B cell (primary cell): ENCODE measurements at regions not wholly inside any gene's neighbourhood (a gene's known extent, or its start where the extent isn't known, plus 50 kb on each side); places are given as distances from the start of the nearest gene placed in this dataset.

Source experiments
- ATAC-seq: fragments of 200-7000 bp; cut with Tn5 transposase; one replicate; pipeline ENCODE4 v1.10.0; 2021; ENCODE audit warnings: low read depth, mild to moderate bottlenecking, moderate number of reproducible peaks, moderate library complexity
- CTCF ChIA-PET: fragments of 350-600 bp; sonication (Branson Sonifier 250); formaldehyde crosslinking; loops from one replicate; lab custom pipeline; 2021; ENCODE audit warnings: antibody characterized with exemption, inconsistent platforms; lab: Charles Lee
- POLR2A ChIA-PET: fragments of 350-600 bp; sonication (Branson Sonifier 250); formaldehyde crosslinking; loops from one replicate; lab custom pipeline; 2021; ENCODE audit warnings: antibody characterized with exemption; lab: Charles Lee
- DNase-seq: peaks from one replicate; pipeline ENCODE4 v3.0.0; 2013
- H2AFZ ChIP-seq: 2 replicates; pipeline ENCODE4 v1.6.1; 2012; ENCODE audit warnings: mild to moderate bottlenecking, low read depth, low read length; ENCODE audit not compliant: insufficient read depth, poor library complexity, severe bottlenecking
- H3K27ac ChIP-seq, 2 donors: 1 replicate in 1 of 2; 2 replicates in 1 of 2; pipeline ENCODE4 v1.5.1; 2012 to 2013; ENCODE audit warnings: low read length in 2 of 2, mild to moderate bottlenecking in 2 of 2, moderate library complexity in 1 of 2
- H3K27me3 ChIP-seq, 4 experiments: fragments of 200-600 bp in 1 of 4; sonication (generic) in 1 of 4; replicated peaks in 1 of 4; 1 replicate in 2 of 4; 2 replicates in 2 of 4; pipeline versions ENCODE4 v1.6.1 to v1.7.0; 2013 to 2016; ENCODE audit warnings: low read length in 3 of 4, mild to moderate bottlenecking in 2 of 4, mixed read lengths in 1 of 4, moderate library complexity in 1 of 4; ENCODE audit not compliant: insufficient read depth in 4 of 4, control insufficient read depth in 3 of 4; ENCODE audit errors: control extremely low read depth in 1 of 4
- H3K36me3 ChIP-seq, 2 experiments: replicated peaks in 1 of 2; 1 replicate in 1 of 2; 2 replicates in 1 of 2; pipeline versions ENCODE4 v1.6.1 to v1.7.1; 2013; ENCODE audit warnings: low read length in 1 of 2; ENCODE audit not compliant: insufficient read depth in 2 of 2, control insufficient read depth in 1 of 2; ENCODE audit errors: control extremely low read depth in 1 of 2, extremely low read depth in 1 of 2
- H3K4me1 ChIP-seq, 2 donors: fragments of 200-600 bp in 1 of 2; sonication (generic) in 1 of 2; 1 replicate in 1 of 2; 2 replicates in 1 of 2; pipeline versions ENCODE4 v1.5.1 to v1.6.1; 2013 to 2017; ENCODE audit warnings: low read length in 2 of 2; ENCODE audit not compliant: control insufficient read depth in 2 of 2, insufficient read depth in 2 of 2
- H3K4me2 ChIP-seq: replicated peaks from 2 replicates; pipeline ENCODE3; 2012; ENCODE audit warnings: mild to moderate bottlenecking, low read depth, low read length; ENCODE audit not compliant: poor library complexity, severe bottlenecking
- H3K4me3 ChIP-seq, 5 experiments: fragments of 200-600 bp in 1 of 5; sonication (generic) in 1 of 5; 1 replicate in 3 of 5; 2 replicates in 2 of 5; pipeline versions ENCODE4 v1.5.1 to v1.7.0; 2011 to 2016; ENCODE audit warnings: low read length in 4 of 5, mild to moderate bottlenecking in 4 of 5, low read depth in 2 of 5, control low read depth in 1 of 5, moderate library complexity in 1 of 5; ENCODE audit not compliant: insufficient read depth in 1 of 5; ENCODE audit errors: control extremely low read depth in 1 of 5, extremely low read depth in 1 of 5
- H3K79me2 ChIP-seq: fragments of 200-600 bp; sonication (generic); one replicate; pipeline ENCODE4 v1.6.0; 2016; ENCODE audit warnings: low read length; ENCODE audit not compliant: control insufficient read depth, insufficient read depth
- H3K9ac ChIP-seq: fragments of 200-600 bp; sonication (generic); 2 replicates; pipeline ENCODE4 v1.6.1; 2017; ENCODE audit warnings: mild to moderate bottlenecking, low read length, moderate library complexity
- H3K9me3 ChIP-seq, 3 donors: one replicate each; pipeline versions ENCODE4 v1.6.1 to v1.7.1; 2013; ENCODE audit warnings: low read length in 2 of 3; ENCODE audit not compliant: control insufficient read depth in 2 of 3, insufficient read depth in 1 of 3; ENCODE audit errors: control extremely low read depth in 1 of 3
- H4K20me1 ChIP-seq: 2 replicates; pipeline ENCODE4 v1.6.0; 2012; ENCODE audit warnings: mild to moderate bottlenecking, low read length; ENCODE audit not compliant: insufficient read depth, control insufficient read depth, poor library complexity, severe bottlenecking
- H3K27ac Mint-ChIP-seq: one replicate; pipeline ENCODE4 v1.8.0; 2021; ENCODE audit warnings: mixed read lengths
- H3K27me3 Mint-ChIP-seq: one replicate; pipeline ENCODE4 v1.8.0; 2021; ENCODE audit warnings: mixed read lengths
- H3K4me1 Mint-ChIP-seq: one replicate; pipeline ENCODE4 v1.8.0; 2021; ENCODE audit warnings: mixed read lengths
- H3K4me3 Mint-ChIP-seq: one replicate; pipeline ENCODE4 v1.8.0; 2021; ENCODE audit warnings: mixed read lengths
- H3K9me3 Mint-ChIP-seq: one replicate; pipeline ENCODE4 v1.8.0; 2022; ENCODE audit warnings: mixed read lengths; ENCODE audit not compliant: insufficient read depth
- EZH2 ChIP-seq: IDR thresholded peaks from 2 replicates; pipeline ENCODE4 v1.6.1; 2012; ENCODE audit warnings: borderline replicate concordance, low read depth, mild to moderate bottlenecking, moderate library complexity, low read length; ENCODE audit not compliant: insufficient read depth, poor library complexity, severe bottlenecking
- WGBS: methylation state at CpG from one replicate; pipeline ENCODE4 v1.1.5; 2013; ENCODE audit warnings: missing lambda C conversion rate; ENCODE audit not compliant: insufficient coverage; 5-methylcytosine and 5-hydroxymethylcytosine counted together
- intact Hi-C: fragments of 100-400 bp; cut with micrococcal nuclease; formaldehyde crosslinking; loops from one replicate; pipeline ENCODE4 v1.10.0; 2022
- TF ChIP-seq, protein P1 (sequence below): fragments of 200-600 bp; IDR thresholded peaks from one replicate; pipeline ENCODE4 v1.8.0; 2022; ENCODE audit warnings: antibody characterized with exemption, mild to moderate bottlenecking

DNA sequence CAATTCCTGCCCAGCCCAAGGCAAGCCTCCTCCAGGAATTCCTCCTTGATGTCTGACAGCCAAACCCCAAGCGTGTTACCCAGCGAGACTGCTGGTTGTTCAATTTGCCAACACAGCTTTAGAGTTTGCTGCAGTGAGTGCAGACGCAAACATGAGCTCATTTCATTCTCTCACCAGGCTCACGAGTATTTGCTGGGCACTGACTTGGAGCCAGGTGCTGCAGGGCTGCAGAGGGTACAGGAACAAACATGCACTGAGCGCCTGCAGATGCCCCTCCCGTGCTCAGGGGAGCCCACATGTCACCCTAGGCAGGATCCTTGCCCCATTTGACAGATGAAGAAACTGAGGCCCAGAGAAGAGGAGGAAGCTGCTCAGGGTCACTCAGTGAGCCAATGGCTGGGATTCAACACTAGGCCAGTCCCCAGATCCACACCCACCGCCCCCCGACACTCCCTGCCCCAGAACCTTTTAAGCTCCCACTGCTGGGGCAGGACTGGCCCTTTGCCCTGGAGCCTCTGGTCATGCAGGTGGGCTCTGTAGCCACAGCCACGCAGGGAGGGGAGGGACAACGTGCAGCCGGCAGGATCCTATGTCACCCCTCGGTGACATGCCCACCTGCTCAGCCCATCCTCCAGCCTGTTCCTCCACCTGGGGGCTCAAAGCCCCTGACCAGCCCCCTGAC is 363.7 kb downstream of the MATN1 start:
- Histone ChIP-seq H3K36me3 (no peaks in the 10 kb centered on the region), H3K4me1 (no peaks in the 10 kb centered on the region), H3K4me3 (no peak overlapping the region), H4K20me1 (no peaks in the 10 kb centered on the region), H3K79me2 (no peaks in the 10 kb centered on the region), H3K9ac (no peak overlapping the region), H2AFZ (no peak overlapping the region), H3K27ac (no peak overlapping the region), H3K27me3 (peaks cover 0 to 7% (median 0%) of the 10 kb centered on the region in 4 experiments), H3K4me2 (no peak overlapping the region), H3K9me3 (no peaks in the 10 kb centered on the region)
- peaks cover 40% of the 10 kb centered on the region for H3K27me3 Mint-ChIP-seq
- intact Hi-C loops, result no loop called here
- DNase-seq (no peak), ATAC-seq (no peak)
- WGBS, result 71% methylated on average over 12 of the region's 12 CpGs
- ChIA-PET POLR2A (no interaction called here), CTCF (interaction anchor here (1.2 kb wide), 1 partner anchor 23 kb away, joined by 4 read pairs; no protein-coding TSS in a partner anchor)
- H3K9me3 Mint-ChIP-seq, result no peaks in the 10 kb centered on the region
- no peak overlapping the region for H3K4me3 Mint-ChIP-seq
- no peak overlapping the region for H3K27ac Mint-ChIP-seq
- no peak for TF ChIP-seq EZH2
- TF ChIP-seq, protein P1, sequence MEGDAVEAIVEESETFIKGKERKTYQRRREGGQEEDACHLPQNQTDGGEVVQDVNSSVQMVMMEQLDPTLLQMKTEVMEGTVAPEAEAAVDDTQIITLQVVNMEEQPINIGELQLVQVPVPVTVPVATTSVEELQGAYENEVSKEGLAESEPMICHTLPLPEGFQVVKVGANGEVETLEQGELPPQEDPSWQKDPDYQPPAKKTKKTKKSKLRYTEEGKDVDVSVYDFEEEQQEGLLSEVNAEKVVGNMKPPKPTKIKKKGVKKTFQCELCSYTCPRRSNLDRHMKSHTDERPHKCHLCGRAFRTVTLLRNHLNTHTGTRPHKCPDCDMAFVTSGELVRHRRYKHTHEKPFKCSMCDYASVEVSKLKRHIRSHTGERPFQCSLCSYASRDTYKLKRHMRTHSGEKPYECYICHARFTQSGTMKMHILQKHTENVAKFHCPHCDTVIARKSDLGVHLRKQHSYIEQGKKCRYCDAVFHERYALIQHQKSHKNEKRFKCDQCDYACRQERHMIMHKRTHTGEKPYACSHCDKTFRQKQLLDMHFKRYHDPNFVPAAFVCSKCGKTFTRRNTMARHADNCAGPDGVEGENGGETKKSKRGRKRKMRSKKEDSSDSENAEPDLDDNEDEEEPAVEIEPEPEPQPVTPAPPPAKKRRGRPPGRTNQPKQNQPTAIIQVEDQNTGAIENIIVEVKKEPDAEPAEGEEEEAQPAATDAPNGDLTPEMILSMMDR, result no peak
- H3K4me1 Mint-ChIP-seq, result no peaks in the 10 kb centered on the region

DNA sequence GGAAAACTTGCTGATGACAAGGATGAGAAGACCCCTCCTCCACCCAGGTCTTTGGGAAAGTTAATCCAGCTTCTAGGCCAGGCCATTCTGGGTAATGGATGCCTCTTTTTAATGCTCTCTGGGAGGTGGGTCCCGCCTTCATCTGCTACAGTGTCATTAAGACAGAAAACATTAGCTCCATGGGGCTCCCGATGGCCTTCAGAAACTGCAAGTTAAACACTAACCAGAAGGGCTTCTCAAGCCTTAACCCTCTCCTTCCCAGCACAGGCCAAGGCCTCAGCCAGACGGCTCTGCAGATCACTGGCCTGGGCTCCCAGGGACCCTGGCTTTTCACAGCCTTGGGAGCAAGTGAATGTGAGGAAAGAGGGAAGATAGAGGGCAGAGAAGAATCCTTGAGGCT is 364.9 kb downstream of the MATN1 start:
- H3K4me1 ChIP-seq, result no peaks in the 10 kb centered on the region
- no peak overlapping the region for H2AFZ ChIP-seq
- H3K9ac ChIP-seq, result no peak overlapping the region
- no peak for ATAC-seq
- H3K27me3 ChIP-seq, result peaks cover 0 to 10% (median 0%) of the 10 kb centered on the region in 4 experiments
- no peak overlapping the region for H3K4me2 ChIP-seq
- Mint-ChIP-seq H3K4me3 (no peak overlapping the region), H3K9me3 (no peaks in the 10 kb centered on the region), H3K27ac (no peak overlapping the region), H3K4me1 (no peaks in the 10 kb centered on the region), H3K27me3 (peaks cover 42% of the 10 kb centered on the region)
- H3K9me3 ChIP-seq, result no peaks in the 10 kb centered on the region
- H3K36me3 ChIP-seq, result no peaks in the 10 kb centered on the region
- no peak overlapping the region for H3K4me3 ChIP-seq
- no peaks in the 10 kb centered on the region for H3K79me2 ChIP-seq
- TF ChIP-seq, protein P1, result no peak
- TF ChIP-seq EZH2, result no peak
- ChIA-PET POLR2A (no interaction called here), CTCF (interaction anchor here (3.4 kb wide), 1 partner anchor 22 kb away, joined by 8 read pairs; no protein-coding TSS in a partner anchor)
- H3K27ac ChIP-seq, result no peak overlapping the region
- H4K20me1 ChIP-seq, result no peaks in the 10 kb centered on the region
- WGBS, result 50% methylated on average over 2 of the region's 3 CpGs
- intact Hi-C loops, result no loop called here
- DNase-seq, result no peak
